Mucosa of descending colon (tissue), 3 donors: ENCODE measurements at regions not wholly inside any gene's neighbourhood (a gene's known extent, or its start where the extent isn't known, plus 50 kb on each side); places are given as distances from the start of the nearest gene placed in this dataset.

ENCODE experiments used
- ATAC-seq: fragments of 200-7000 bp; cut with Tn5 transposase; one replicate; pipeline ENCODE4 v1.9.1; 2020; ENCODE audit warnings: mild to moderate bottlenecking, moderate library complexity
- DNase-seq, 3 donors: peaks; one replicate each; pipeline ENCODE4 v3.0.0-alpha.2; 2020
- H3K36me3 ChIP-seq: fragments of 200-600 bp; one replicate; pipeline ENCODE4 v1.8.0; 2021; ENCODE audit warnings: low read depth, mild to moderate bottlenecking
- H3K4me1 ChIP-seq: fragments of 200-600 bp; one replicate; pipeline ENCODE4 v1.8.0; 2021; ENCODE audit warnings: low read depth, mild to moderate bottlenecking
- H3K4me3 ChIP-seq: fragments of 200-600 bp; one replicate; pipeline ENCODE4 v1.8.0; 2021; ENCODE audit warnings: mild to moderate bottlenecking
- H3K9me3 ChIP-seq: fragments of 200-600 bp; one replicate; pipeline ENCODE4 v1.8.0; 2021; ENCODE audit warnings: mild to moderate bottlenecking
- CTCF ChIP-seq: fragments of 200-600 bp; IDR thresholded peaks from one replicate; pipeline ENCODE4 v1.8.0; 2022; ENCODE audit warnings: antibody characterized with exemption, mild to moderate bottlenecking
- intact Hi-C, 2 donors: fragments of 100-400 bp; cut with DNase I in 1 of 2; cut with micrococcal nuclease in 1 of 2; formaldehyde crosslinking; loops; one replicate each; pipeline versions ENCODE4 v1.11.0 to v1.11.1; 2022; cut with DNase I, micrococcal nuclease
- donor health status: DM: no; HTN: no; CAD: no; lungs with moderate emphysema.
- donor health status: DM: no; HTN: no; CAD: no.
- donor health status: DM: no; HTN: yes; CAD: no.

- Histone ChIP-seq H3K4me1 (no peaks in the 10 kb centered on the region), H3K36me3 (no peaks in the 10 kb centered on the region), H3K4me3 (no peak overlapping the region), H3K9me3 (no peaks in the 10 kb centered on the region)
- no peak for DNase-seq
- TF ChIP-seq CTCF: no peak
- ATAC-seq: no peak
- intact Hi-C loops: no loop called here
Measured at GRCh38 chrX:125954236-125954635, 211.9 kb downstream of the DCAF12L2 start.

- TF ChIP-seq CTCF: no peak
- Histone ChIP-seq H3K36me3 (no peaks in the 10 kb centered on the region), H3K9me3 (no peaks in the 10 kb centered on the region), H3K4me3 (no peak overlapping the region), H3K4me1 (no peaks in the 10 kb centered on the region)
- intact Hi-C loops: no loop called here
- DNase-seq (no peak), ATAC-seq (no peak)
Measured at GRCh38 chrX:125977851-125978250, 188.2 kb downstream of the DCAF12L2 start.

DNA sequence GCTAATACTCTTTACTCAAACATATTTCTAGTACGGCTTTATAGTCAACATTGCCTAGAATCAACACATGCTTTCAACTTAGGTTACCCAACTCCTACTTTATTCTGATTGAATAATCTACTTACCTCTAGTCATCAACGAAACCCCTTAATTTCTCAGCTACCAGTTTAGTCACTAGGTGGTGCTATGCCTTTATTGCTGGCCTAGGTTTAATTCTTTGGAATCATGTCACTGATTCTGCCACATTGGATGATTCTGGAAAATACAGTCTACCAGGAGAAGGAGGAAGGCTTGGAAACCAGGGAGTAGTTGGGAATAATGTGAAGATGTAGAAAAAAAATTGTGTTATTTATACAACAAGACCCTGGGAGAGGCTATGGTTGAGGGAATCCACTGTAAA, 167.7 kb downstream of the DCAF12L2 start:
- Histone ChIP-seq H3K36me3 (no peaks in the 10 kb centered on the region), H3K9me3 (no peaks in the 10 kb centered on the region), H3K4me3 (no peak overlapping the region), H3K4me1 (no peaks in the 10 kb centered on the region)
- ATAC-seq: no peak
- intact Hi-C loops: no loop called here
- TF ChIP-seq CTCF: no peak
- DNase-seq: no peak

DNA sequence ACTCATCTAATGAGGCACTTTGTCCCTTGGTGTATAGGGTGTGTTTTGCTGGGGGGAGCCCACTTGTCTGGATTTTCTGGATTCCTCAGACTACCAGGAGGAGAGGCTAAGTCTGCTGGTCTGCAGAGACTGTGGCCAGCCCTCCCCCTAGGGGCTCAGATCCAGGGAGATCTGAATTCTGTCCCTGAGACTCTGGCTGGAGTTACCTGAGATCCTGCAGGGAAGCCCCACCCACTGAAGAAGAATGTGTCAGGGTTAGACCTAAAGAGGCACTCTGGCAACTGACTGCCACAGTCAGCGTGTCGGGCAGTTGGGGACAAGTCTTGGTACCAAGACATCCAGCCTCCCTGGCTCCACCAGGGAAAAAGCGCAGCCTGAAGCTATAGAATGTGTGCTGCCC, 138.9 kb downstream of the DCAF12L2 start:
- DNase-seq (no peak), ATAC-seq (no peak)
- no peaks in the 10 kb centered on the region for H3K4me1 ChIP-seq
- peaks cover 6% of the 10 kb centered on the region for H3K9me3 ChIP-seq
- H3K4me3 ChIP-seq: no peak overlapping the region
- intact Hi-C loops: no loop called here
- TF ChIP-seq CTCF: no peak
- no peaks in the 10 kb centered on the region for H3K36me3 ChIP-seq

GRCh38 chrX:126030021-126030420, 136.1 kb downstream of the DCAF12L2 start:
- intact Hi-C loops: no loop called here
- TF ChIP-seq CTCF: no peak
- H3K36me3 ChIP-seq: no peaks in the 10 kb centered on the region
- H3K4me3 ChIP-seq: no peak overlapping the region
- no peak for DNase-seq
- peaks cover 6% of the 10 kb centered on the region for H3K9me3 ChIP-seq
- no peak for ATAC-seq
- H3K4me1 ChIP-seq: no peaks in the 10 kb centered on the region

DNA sequence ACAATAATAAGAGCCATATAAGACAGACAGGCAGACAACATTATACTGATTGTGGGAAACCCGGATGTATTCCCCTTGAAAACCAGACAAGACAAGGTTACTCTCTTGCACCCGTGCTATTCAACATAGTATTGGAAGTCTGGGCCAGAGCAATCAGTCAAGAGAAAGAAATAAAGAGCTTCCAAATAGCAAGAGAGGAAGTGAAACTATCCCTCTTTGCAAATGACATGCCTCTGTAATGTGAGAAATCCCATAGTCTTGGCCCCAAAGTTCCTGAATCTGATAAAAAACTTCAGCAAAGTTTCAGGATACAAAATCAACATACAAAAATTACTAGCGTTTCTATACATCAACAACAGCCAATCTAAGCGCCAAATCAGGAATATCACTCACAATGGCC, 102.1 kb downstream of the DCAF12L2 start:
- TF ChIP-seq CTCF: no peak
- no peak for ATAC-seq

More for the DNA sequence above, 102.1 kb downstream of the DCAF12L2 start:
- Histone ChIP-seq H3K4me3 (no peak overlapping the region), H3K9me3 (peaks cover 4% of the 10 kb centered on the region), H3K36me3 (no peaks in the 10 kb centered on the region), H3K4me1 (no peaks in the 10 kb centered on the region)
- intact Hi-C loops: no loop called here
- no peak for DNase-seq
